Uterus (tissue), 3 donors: ENCODE measurements at regions not wholly inside any gene's neighbourhood (a gene's known extent, or its start where the extent isn't known, plus 50 kb on each side); places are given as distances from the start of the nearest gene placed in this dataset.
"Not testable (repeated sequence)": the region's sequence is repeated elsewhere in the genome, so short reads cannot be mapped to it uniquely, and the experiment has no call there.

ENCODE experiments used
- DNase-seq, 2 donors: peaks; one replicate each; pipeline ENCODE4 v3.0.0-alpha.2; 2019 to 2020
- H3K27ac ChIP-seq, 2 donors: fragments of 200-600 bp; sonication (generic); 1 replicate in 1 of 2; 2 replicates in 1 of 2; pipeline ENCODE4 v1.5.1; 2016 to 2018
- H3K27me3 ChIP-seq, 2 donors: fragments of 200-600 bp; sonication (generic); one replicate each; pipeline ENCODE4 v1.5.1; 2018 to 2019; ENCODE audit warnings: control low read depth in 1 of 2
- H3K36me3 ChIP-seq, 2 donors: fragments of 200-600 bp; sonication (generic); one replicate each; pipeline ENCODE4 v1.5.1; 2019; ENCODE audit warnings: control low read depth in 1 of 2
- H3K4me1 ChIP-seq, 2 donors: fragments of 200-600 bp; sonication (generic); one replicate each; pipeline ENCODE4 v1.5.1; 2018 to 2019; ENCODE audit warnings: control low read depth in 1 of 2
- H3K4me3 ChIP-seq, 2 donors: fragments of 200-600 bp; sonication (generic); 1 replicate in 1 of 2; 2 replicates in 1 of 2; pipeline ENCODE4 v1.5.1; 2018 to 2019; ENCODE audit warnings: mild to moderate bottlenecking in 1 of 2
- H3K9me3 ChIP-seq, 2 donors: fragments of 200-600 bp; sonication (generic); one replicate each; pipeline ENCODE4 v1.5.1; 2019; ENCODE audit warnings: control low read depth in 1 of 2
- CTCF ChIP-seq, 4 experiments: fragments of 200-600 bp in 2 of 4; fragments of 450-650 bp in 2 of 4; sonication (generic) in 2 of 4; IDR thresholded peaks; one replicate each; pipeline ENCODE4 v1.5.1; 2016 to 2019; ENCODE audit warnings: antibody characterized with exemption in 4 of 4, mild to moderate bottlenecking in 2 of 4, moderate library complexity in 1 of 4
- POLR2A ChIP-seq, 2 donors: fragments of 450-650 bp; IDR thresholded peaks; one replicate each; pipeline ENCODE4 v1.6.1; 2016; ENCODE audit warnings: antibody characterized with exemption in 2 of 2, mild to moderate bottlenecking in 1 of 2, moderate library complexity in 1 of 2
- intact Hi-C: fragments of 100-400 bp; cut with DNase I; formaldehyde crosslinking; loops from one replicate; pipeline ENCODE4 v1.15.1; 2023; ENCODE audit warnings: low total_unique reads
- donor health status: DM: yes; HTN: yes; CAD: no.

GRCh38 chr4:27117453-27117852 lies 256.8 kb downstream of the STIM2 start:
- Histone ChIP-seq H3K4me3 (no peak overlapping the region), H3K4me1 (no peaks in the 10 kb centered on the region), H3K36me3 (no peaks in the 10 kb centered on the region), H3K27me3 (no peaks in the 10 kb centered on the region), H3K9me3 (no peaks in the 10 kb centered on the region), H3K27ac (no peak overlapping the region)
- no peak for TF ChIP-seq CTCF (IDR thresholded peaks at IDR 0.05)
- TF ChIP-seq POLR2A (IDR thresholded peaks at IDR 0.05) = no peak
- intact Hi-C loops = no loop called here
- DNase-seq = no peak

GRCh38 chr4:27119239-27119638 lies 258.6 kb downstream of the STIM2 start:
- no peak for DNase-seq
- no peaks in the 10 kb centered on the region for H3K36me3 ChIP-seq
- intact Hi-C loops = no loop called here
- H3K4me3 ChIP-seq = no peak overlapping the region
- no peaks in the 10 kb centered on the region for H3K9me3 ChIP-seq
- TF ChIP-seq POLR2A (IDR thresholded peaks at IDR 0.05) = no peak
- no peak for TF ChIP-seq CTCF (IDR thresholded peaks at IDR 0.05)
- H3K27ac ChIP-seq = no peak overlapping the region
- no peaks in the 10 kb centered on the region for H3K4me1 ChIP-seq
- no peaks in the 10 kb centered on the region for H3K27me3 ChIP-seq

- Histone ChIP-seq H3K4me1 (no peaks in the 10 kb centered on the region), H3K27ac (no peak overlapping the region), H3K27me3 (no peaks in the 10 kb centered on the region), H3K4me3 (no peak overlapping the region), H3K9me3 (no peaks in the 10 kb centered on the region), H3K36me3 (no peaks in the 10 kb centered on the region)
- no peak for DNase-seq
- TF ChIP-seq CTCF (IDR thresholded peaks at IDR 0.05) (no peak), POLR2A (IDR thresholded peaks at IDR 0.05) (no peak)
- intact Hi-C loops = no loop called here
Observed at GRCh38 chr4:27121830-27122229, 261.2 kb downstream of the STIM2 start.

- no peaks in the 10 kb centered on the region for H3K27me3 ChIP-seq
- TF ChIP-seq CTCF (IDR thresholded peaks at IDR 0.05) = no peak
- TF ChIP-seq POLR2A (IDR thresholded peaks at IDR 0.05) = no peak
- no peak for DNase-seq
- H3K4me3 ChIP-seq = no peak overlapping the region
- no peaks in the 10 kb centered on the region for H3K4me1 ChIP-seq
- no peaks in the 10 kb centered on the region for H3K9me3 ChIP-seq
- H3K36me3 ChIP-seq = no peaks in the 10 kb centered on the region
- H3K27ac ChIP-seq = no peak overlapping the region
- intact Hi-C loops = no loop called here
Observed at GRCh38 chr4:27123123-27123768, 262.6 kb downstream of the STIM2 start.

GRCh38 chr4:27123769-27124124 lies 263.1 kb downstream of the STIM2 start:
- TF ChIP-seq CTCF (IDR thresholded peaks at IDR 0.05) = no peak
- no peak for TF ChIP-seq POLR2A (IDR thresholded peaks at IDR 0.05)
- Histone ChIP-seq H3K27me3 (no peaks in the 10 kb centered on the region), H3K4me3 (no peak overlapping the region), H3K36me3 (no peaks in the 10 kb centered on the region), H3K4me1 (no peaks in the 10 kb centered on the region), H3K9me3 (no peaks in the 10 kb centered on the region), H3K27ac (no peak overlapping the region)
- no peak for DNase-seq
- intact Hi-C loops = no loop called here

GRCh38 chr4:27126895-27127294 lies 266.3 kb downstream of the STIM2 start:
- H3K27ac ChIP-seq, H3K27me3 ChIP-seq, H3K4me1 ChIP-seq, H3K36me3 ChIP-seq, intact Hi-C loops, DNase-seq, H3K9me3 ChIP-seq, H3K4me3 ChIP-seq: not testable (repeated sequence)
